ENCODE measurements at regions not wholly inside any gene's neighbourhood (a gene's known extent, or its start where the extent isn't known, plus 50 kb on each side); places are given as distances from the start of the nearest gene placed in this dataset.
A peak's percentile ranks its signal among the peaks of the same experiment; 100 is the strongest.

GRCh38 chr14:86039176-86039575 is 509.2 kb downstream of the FLRT2 start:
- TF ChIP-seq CTCF (IDR thresholded peaks at IDR 0.05; ENCODE audit: extremely low read depth, low read depth, low read length), result no peak
- H3K9me3 ChIP-seq (ENCODE audit: low read depth, low read length), result no peaks in the 10 kb centered on the region
- H3K36me3 ChIP-seq (ENCODE audit: insufficient read depth, low read length), result no peaks in the 10 kb centered on the region
- H3K4me1 ChIP-seq (ENCODE audit: insufficient read depth, low read length), result no peaks in the 10 kb centered on the region
- H3K4me2 ChIP-seq (ENCODE audit: insufficient read depth, low read length), result no peak overlapping the region
- no peaks in the 10 kb centered on the region for H3K27me3 ChIP-seq (ENCODE audit: insufficient read depth, low read length)
- H2AFZ ChIP-seq (ENCODE audit: low read length), result no peak overlapping the region
- no peak overlapping the region for H3K4me3 ChIP-seq (ENCODE audit: insufficient read depth, low read length)
- no peaks in the 10 kb centered on the region for H3K79me2 ChIP-seq (ENCODE audit: insufficient read depth, low read length)
- DNase-seq (ENCODE audit: insufficient read length, low spot score, missing footprints), result no peak
- no peaks in the 10 kb centered on the region for H4K20me1 ChIP-seq (ENCODE audit: insufficient read depth, low read length)
- no peak overlapping the region for H3K27ac ChIP-seq (ENCODE audit: low read depth, low read length)

GRCh38 chr14:86038387-86039042 is 508.6 kb downstream of the FLRT2 start:
- Histone ChIP-seq H3K36me3 (ENCODE audit: insufficient read depth, low read length) (no peaks in the 10 kb centered on the region), H4K20me1 (ENCODE audit: insufficient read depth, low read length) (no peaks in the 10 kb centered on the region), H3K27me3 (ENCODE audit: insufficient read depth, low read length) (no peaks in the 10 kb centered on the region), H3K4me3 (ENCODE audit: insufficient read depth, low read length) (no peak overlapping the region), H3K4me2 (ENCODE audit: insufficient read depth, low read length) (no peak overlapping the region), H2AFZ (ENCODE audit: low read length) (no peak overlapping the region), H3K4me1 (ENCODE audit: insufficient read depth, low read length) (no peaks in the 10 kb centered on the region), H3K27ac (ENCODE audit: low read depth, low read length) (no peak overlapping the region), H3K79me2 (ENCODE audit: insufficient read depth, low read length) (no peaks in the 10 kb centered on the region), H3K9me3 (ENCODE audit: low read depth, low read length) (no peaks in the 10 kb centered on the region)
- peak; percentile 79 for TF ChIP-seq CTCF (IDR thresholded peaks at IDR 0.05; ENCODE audit: extremely low read depth, low read depth, low read length)
- peak; percentile 13 for DNase-seq (ENCODE audit: insufficient read length, low spot score, missing footprints)

- H3K36me3 ChIP-seq (ENCODE audit: insufficient read depth, low read length), result no peaks in the 10 kb centered on the region
- DNase-seq (ENCODE audit: insufficient read length, low spot score, missing footprints), result no peak
- peak; percentile 43 for TF ChIP-seq CTCF (IDR thresholded peaks at IDR 0.05; ENCODE audit: extremely low read depth, low read depth, low read length)
These were observed 505.9 kb downstream of the FLRT2 start for GRCh38 chr14:86035882-86036281.

GRCh38 chr14:86027990-86028389 is 498.0 kb downstream of the FLRT2 start:
- no peak overlapping the region for H3K27ac ChIP-seq (ENCODE audit: low read depth, low read length)
- H3K79me2 ChIP-seq (ENCODE audit: insufficient read depth, low read length), result no peaks in the 10 kb centered on the region
- no peaks in the 10 kb centered on the region for H3K4me1 ChIP-seq (ENCODE audit: insufficient read depth, low read length)
- no peaks in the 10 kb centered on the region for H3K27me3 ChIP-seq (ENCODE audit: insufficient read depth, low read length)
- no peak overlapping the region for H3K4me3 ChIP-seq (ENCODE audit: insufficient read depth, low read length)
- H3K9me3 ChIP-seq (ENCODE audit: low read depth, low read length), result no peaks in the 10 kb centered on the region
- no peaks in the 10 kb centered on the region for H3K36me3 ChIP-seq (ENCODE audit: insufficient read depth, low read length)
- H2AFZ ChIP-seq (ENCODE audit: low read length), result no peak overlapping the region
- DNase-seq (ENCODE audit: insufficient read length, low spot score, missing footprints), result no peak
- TF ChIP-seq CTCF (IDR thresholded peaks at IDR 0.05; ENCODE audit: extremely low read depth, low read depth, low read length), result no peak
- no peaks in the 10 kb centered on the region for H4K20me1 ChIP-seq (ENCODE audit: insufficient read depth, low read length)
- no peak overlapping the region for H3K4me2 ChIP-seq (ENCODE audit: insufficient read depth, low read length)

More at GRCh38 chr14:86035882-86036281, 505.9 kb downstream of the FLRT2 start:
- Histone ChIP-seq H3K27ac (ENCODE audit: low read depth, low read length) (no peak overlapping the region), H3K9me3 (ENCODE audit: low read depth, low read length) (no peaks in the 10 kb centered on the region), H3K4me3 (ENCODE audit: insufficient read depth, low read length) (no peak overlapping the region), H3K79me2 (ENCODE audit: insufficient read depth, low read length) (no peaks in the 10 kb centered on the region), H3K27me3 (ENCODE audit: insufficient read depth, low read length) (no peaks in the 10 kb centered on the region), H4K20me1 (ENCODE audit: insufficient read depth, low read length) (no peaks in the 10 kb centered on the region), H3K4me2 (ENCODE audit: insufficient read depth, low read length) (no peak overlapping the region), H2AFZ (ENCODE audit: low read length) (no peak overlapping the region), H3K4me1 (ENCODE audit: insufficient read depth, low read length) (no peaks in the 10 kb centered on the region)
